ENCODE measurements at regions not wholly inside any gene's neighbourhood (a gene's known extent, or its start where the extent isn't known, plus 50 kb on each side); places are given as distances from the start of the nearest gene placed in this dataset.

DNA sequence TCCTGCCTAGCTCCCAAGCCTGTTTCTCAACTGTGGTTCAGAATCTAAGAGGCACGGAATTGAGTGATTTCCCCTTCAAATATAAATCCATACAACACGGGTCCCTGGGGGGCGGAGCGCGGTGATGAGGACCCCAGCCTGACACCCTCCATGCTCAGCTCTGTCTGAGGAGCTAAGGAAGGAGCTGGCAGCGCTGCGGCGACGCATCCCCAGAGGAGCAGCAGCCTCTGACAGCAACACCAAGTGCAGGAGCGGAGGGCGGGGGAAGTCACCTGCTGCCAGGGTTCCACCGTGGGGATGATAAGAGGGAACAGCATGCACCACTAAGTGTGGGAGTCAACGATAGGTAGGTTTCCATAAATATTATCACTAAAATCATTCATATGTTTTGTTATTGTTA, 72.6 kb upstream of the VWC2 start:
- TF ChIP-seq, protein P1, sequence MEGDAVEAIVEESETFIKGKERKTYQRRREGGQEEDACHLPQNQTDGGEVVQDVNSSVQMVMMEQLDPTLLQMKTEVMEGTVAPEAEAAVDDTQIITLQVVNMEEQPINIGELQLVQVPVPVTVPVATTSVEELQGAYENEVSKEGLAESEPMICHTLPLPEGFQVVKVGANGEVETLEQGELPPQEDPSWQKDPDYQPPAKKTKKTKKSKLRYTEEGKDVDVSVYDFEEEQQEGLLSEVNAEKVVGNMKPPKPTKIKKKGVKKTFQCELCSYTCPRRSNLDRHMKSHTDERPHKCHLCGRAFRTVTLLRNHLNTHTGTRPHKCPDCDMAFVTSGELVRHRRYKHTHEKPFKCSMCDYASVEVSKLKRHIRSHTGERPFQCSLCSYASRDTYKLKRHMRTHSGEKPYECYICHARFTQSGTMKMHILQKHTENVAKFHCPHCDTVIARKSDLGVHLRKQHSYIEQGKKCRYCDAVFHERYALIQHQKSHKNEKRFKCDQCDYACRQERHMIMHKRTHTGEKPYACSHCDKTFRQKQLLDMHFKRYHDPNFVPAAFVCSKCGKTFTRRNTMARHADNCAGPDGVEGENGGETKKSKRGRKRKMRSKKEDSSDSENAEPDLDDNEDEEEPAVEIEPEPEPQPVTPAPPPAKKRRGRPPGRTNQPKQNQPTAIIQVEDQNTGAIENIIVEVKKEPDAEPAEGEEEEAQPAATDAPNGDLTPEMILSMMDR (IDR thresholded peaks at IDR 0.05; ENCODE audit: insufficient read depth, low read depth, low read length), result no peak
- TF ChIP-seq EZH2 (IDR thresholded peaks at IDR 0.05; ENCODE audit: insufficient read depth, low read length), result no peak

Data from astrocyte (in vitro differentiated cells and primary cell).